SKM-1 treated with dmso at 0.1 percent for 144 hours (cell line): ENCODE measurements at regions not wholly inside any gene's neighbourhood (a gene's known extent, or its start where the extent isn't known, plus 50 kb on each side); places are given as distances from the start of the nearest gene placed in this dataset.
"Not testable (repeated sequence)": the region's sequence is repeated elsewhere in the genome, so short reads cannot be mapped to it uniquely, and the experiment has no call there.

Experiments used
- DNase-seq: peaks from one replicate; lab custom pipeline; 2025; ENCODE audit not compliant: unreplicated experiment; lab: John Stamatoyannopoulos, UW

DNA sequence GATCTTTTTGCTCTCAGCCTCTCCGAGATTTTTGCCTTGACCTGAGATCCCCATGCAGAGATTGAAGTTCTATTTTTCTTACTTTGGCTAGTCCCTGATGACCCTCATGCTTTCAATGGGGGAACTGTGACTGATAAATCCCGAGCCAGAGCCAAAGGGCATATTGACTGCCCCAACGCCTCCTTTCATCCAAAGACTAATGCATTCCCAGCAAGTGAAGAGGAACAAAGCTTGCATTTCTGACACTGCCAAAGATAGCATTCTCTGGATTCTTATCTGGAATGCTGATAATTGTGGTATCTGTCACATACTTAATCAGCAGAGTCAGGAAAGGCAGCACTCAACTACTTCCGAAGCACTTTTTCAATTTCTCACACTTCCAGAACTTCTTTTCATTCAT is 152.3 kb upstream of the EGLN3 start:
- DNase-seq = no peak

DNA sequence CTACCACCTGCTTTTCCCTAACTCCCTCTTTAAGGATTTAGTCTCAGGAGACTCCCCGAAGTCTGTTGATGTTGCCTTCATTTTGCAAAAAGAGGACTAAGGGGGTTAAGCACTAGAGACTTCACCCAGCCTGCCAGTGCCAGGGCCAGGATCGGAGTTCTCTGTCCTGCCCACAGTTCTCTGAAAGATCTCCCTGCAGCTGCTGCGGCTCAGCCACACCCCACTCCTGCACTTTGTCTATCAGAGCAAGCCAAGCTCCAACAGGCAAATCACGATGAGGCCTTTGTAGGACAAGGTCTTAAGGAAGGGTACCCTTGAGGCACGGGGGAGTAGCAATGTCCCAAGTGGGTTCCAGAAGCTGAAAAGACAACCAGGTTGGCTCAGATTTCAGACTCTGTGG is 148.8 kb upstream of the EGLN3 start:
- no peak for DNase-seq

DNA sequence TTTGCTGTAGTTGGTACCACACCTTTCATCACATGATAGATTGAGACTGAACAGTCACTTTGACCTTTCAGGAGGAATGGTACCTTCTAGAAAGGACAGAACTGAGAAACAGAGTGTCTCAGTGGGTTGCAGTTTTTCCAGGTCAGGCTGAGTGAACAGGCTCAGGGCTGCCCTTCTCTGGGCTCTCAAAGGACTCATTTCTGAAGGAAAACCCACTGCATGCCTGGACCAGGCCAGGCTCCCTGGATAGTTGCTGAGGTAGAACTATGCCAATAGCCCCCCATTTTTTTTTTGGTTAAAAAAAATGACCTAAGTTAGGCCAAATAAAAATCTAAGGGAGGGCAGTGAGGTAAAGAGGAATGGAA is 148.1 kb upstream of the EGLN3 start:
- DNase-seq = no peak

DNA sequence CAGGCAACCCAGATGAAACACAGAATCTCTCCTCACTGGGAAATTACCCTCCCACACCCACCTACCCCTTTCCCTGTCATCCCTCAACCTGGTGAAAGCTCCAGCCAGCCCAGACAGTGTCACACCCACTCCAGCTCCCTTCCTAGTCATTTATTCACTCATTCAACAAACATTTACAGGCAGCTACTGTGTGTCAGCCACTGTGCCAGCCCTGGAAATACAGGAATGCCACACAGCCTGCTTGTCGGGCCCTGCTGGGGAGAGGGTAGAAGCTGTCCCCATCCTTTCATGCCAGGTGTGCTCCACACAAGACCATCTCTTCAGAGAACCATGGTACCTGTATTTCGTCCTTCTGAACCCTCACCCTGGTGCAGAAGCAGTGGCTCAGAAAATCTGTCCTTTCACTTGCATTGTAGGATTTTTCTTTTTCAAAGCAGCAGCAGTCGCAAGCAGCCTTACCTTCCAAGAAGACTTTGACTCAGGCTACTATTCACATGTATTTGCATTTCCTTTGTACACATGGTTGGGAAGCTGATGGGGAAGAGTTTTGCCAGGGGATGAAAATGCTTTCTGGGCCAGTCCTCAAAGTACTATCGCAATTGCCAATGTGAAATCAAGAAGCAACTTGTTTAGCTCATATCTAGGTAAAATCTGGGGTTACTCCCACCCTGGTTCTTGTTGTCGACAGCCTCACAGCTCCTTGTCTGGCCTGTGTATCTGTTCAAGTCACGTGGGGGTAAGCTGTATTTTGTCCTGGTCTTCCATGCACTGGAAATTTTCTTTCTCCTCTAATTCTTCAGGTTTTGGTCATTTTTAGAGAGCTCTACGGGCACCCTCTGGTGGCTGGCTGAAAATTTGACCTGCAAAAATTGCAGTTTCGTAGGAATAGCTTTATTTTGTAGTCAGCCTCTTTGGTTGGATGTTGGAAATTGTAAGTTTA is 147.4 kb upstream of the EGLN3 start:
- DNase-seq = no peak

DNA sequence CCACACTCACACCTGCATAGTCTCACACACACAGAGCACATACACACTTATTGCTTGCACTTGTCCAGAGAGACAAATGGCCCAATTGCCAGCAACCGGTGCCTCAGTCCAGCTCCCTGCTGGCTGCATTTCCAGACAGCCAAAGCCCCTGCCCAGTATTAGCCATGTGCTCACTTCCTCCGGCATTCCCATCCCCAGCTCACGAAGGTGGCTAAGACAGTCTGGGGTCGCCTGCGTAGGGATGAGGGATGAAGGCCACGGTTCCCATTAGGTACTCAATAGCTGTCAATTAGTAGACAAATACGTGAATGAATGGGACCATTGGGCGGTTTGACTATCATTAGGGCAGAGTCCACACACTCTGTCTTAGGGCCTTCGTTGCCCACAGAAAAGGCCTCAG is 146.8 kb upstream of the EGLN3 start:
- no peak for DNase-seq

DNA sequence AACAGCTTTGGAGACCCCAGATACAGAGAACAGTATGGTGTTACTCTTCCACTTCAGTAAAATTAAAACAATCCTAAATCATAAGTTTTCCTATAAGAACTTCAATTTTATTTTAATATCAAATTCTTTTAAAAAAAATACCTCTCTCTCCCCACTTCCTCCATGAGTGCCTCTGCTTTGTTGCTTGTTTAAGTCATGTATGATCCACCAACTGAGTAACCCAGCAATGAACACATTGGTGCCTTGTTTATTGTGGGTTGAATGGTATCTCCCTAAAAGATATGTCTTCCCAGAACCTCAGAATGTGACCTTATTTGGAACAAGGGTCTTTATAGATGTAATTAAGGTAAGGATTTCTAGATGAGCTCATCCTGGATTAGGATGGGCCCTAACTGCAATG is 143.5 kb upstream of the EGLN3 start:
- DNase-seq = no peak

DNA sequence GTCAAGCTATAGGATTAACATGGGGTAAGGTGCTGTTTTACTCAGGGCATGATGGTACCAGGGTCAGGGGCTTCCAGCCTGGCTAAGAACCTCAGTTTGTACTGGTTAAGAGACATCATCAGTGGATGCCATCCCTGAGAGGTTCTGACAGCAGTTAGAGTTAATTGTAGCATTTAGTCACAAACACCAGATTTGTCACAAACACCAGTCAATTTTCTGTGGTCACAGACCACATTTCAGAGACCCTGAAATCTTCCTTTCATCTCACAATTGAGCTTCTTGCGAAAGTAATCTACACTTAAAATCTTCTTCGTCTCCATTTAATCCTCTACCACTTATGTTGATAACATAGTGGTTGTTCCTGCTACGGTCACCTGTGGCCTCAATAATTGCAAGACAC is 143.0 kb upstream of the EGLN3 start:
- no peak for DNase-seq

DNA sequence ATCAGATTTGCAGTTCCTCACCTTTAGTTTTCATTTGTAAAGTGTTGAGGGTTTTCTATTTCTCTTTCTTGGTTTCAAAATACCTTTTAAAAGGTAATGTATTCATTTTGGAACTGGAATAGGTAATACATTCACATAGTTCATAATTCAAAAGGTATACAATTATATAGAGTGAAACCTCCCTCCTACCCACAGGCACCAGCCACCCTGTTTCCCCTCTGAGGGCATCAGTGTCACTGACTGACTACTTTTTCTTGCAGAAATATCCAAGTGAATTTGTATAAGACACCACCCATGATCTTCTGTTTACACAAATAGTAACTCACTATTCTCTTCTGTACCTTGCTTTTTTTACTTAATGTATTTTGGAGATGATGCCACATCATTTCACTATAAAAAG is 139.6 kb upstream of the EGLN3 start:
- DNase-seq = no peak

DNA sequence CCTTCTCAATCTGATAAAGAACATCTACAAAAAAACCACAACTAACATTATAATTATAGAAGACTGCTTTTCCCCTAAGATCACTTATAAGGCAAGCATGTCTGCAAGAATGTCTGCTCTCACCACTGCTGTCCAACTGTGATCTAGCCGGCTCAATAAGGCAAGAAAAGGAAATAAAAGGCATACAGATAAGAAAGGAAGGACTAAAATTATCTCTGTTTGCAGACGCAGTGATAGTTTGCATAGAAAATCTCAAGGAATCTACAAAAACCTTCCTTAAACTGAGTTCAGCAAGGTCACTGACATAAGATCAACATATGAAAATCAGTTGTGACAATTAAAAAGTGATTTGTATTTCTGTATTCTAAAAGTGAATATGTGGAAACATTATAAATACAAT is 138.0 kb upstream of the EGLN3 start:
- DNase-seq = no peak

DNA sequence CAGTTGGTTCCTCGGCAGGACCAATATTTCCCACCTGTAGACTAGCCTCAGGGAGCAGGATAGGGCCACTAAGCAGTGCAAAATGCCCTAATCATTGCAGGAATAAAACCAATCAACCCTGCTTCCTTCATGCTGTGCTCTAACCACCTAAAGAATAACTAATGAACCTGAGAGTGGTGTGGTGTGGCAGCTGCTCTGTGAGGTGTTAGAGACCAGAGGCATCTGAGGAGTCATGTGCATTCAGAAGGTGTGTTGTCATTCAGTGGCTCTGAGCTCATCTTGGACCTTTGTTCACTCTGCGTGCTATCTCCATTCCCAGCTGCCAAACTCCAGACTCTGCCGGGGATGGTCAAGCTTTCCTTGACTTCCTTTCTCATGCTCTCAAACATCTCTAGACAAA is 136.7 kb upstream of the EGLN3 start:
- no peak for DNase-seq

DNA sequence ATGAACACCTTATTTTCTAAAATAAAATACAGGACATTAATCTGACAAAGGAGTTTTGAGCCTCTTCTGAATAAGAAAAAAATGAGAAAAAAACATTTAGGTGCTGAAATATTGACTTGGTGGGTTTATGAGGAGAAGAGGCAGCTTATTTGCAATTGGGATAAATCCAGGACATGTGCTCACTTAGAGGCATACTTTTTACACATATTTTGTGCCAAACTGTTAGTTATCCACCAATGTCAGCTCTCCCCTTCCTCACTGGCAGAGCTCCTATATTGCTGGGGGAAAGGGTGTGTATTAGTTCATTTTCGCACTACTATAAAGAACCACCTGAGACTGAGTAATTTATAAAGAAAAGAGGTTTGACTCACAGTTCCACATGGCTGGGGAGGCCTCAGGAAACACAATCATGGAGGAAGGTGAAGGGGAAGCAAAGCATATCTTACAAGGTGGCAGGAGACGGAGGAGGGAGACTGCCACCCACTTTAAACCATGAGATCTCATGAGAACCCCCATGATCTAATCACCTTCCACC is 135.4 kb upstream of the EGLN3 start:
- no peak for DNase-seq

DNA sequence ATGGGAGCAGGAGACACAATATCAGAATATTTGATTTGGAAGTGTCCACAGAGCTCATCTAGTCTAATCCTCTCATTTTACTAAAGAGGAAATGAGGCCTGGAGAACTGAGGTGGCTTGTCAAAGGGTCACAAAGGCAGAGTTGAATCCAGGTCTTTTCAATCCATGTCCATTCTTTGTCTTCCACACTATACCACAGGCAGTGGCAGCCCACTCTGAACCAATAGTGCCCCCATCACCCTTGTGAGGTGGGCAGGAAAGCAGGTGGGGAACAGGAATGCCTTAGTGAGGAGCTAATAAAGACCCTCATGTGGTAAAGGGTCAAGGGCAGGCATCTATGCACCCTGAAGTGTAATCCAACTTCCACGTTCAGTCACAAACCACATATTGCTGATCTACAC is 134.8 kb upstream of the EGLN3 start:
- no peak for DNase-seq

DNA sequence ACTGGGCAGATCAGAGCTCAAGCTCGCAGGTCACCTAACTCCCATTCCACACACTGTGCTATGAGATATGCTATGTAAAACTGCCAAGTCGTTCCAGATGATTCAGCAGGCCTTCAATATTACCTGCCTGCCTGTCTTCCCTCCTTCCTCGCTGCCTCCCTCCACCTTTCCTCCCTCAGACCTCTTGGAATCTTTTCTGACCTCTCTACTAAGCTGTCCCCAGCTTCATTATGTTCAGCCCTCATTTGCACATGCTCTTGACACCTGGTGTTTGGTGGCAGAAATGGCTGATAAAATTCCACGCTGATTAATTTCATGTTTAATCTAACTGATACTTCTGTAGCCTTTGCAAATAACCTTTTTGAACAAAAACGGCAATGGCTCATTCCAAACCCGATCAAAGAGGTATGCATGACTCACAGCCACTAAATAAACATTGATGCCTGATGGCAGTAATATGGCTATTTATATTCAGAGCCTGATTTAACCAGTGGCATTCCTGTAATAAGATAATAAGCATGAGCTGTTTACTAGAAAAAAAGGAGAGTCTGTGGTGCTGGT is 130.8 kb upstream of the EGLN3 start:
- DNase-seq = no peak

DNA sequence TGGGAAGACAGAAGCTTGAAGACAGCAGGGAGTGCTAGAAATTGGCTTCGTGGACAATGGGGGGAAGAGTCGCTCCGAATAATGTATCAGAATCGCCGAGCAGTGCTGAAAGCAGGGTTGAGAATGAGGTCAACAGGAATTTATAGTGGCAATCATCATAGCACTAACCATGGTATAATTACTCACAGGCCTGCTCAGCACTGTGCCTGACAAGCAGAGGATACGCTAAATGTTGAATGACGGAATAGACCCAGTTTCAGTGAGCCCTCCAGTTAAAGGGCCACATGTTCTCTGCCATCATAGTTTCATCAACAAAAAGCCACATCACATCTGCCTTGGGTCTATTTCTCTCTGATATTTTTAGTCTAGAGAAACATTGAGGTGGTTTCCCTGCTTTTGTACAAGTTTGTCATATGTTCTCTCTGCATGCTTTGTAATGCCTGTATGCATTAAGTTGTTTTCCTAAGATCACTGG is 130.3 kb upstream of the EGLN3 start:
- DNase-seq = no peak

DNA sequence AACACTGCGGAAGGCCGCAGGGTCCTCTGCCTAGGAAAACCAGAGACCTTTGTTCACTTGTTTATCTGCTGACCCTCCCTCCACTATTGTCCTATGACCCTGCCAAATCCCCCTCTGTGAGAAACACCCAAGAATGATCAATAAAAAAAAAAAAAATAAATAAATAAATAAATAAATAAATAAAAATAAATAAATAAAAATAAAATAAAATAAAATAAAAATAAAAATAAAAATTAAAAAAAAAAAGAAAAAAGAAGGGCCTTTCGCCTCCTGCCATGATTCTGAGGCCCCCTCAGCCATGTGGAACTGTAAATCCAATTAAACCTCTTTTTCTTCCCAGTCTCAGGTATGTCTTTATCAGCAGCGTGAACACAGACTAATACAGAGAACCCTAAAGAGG is 128.8 kb upstream of the EGLN3 start:
- not testable (repeated sequence) for DNase-seq

DNA sequence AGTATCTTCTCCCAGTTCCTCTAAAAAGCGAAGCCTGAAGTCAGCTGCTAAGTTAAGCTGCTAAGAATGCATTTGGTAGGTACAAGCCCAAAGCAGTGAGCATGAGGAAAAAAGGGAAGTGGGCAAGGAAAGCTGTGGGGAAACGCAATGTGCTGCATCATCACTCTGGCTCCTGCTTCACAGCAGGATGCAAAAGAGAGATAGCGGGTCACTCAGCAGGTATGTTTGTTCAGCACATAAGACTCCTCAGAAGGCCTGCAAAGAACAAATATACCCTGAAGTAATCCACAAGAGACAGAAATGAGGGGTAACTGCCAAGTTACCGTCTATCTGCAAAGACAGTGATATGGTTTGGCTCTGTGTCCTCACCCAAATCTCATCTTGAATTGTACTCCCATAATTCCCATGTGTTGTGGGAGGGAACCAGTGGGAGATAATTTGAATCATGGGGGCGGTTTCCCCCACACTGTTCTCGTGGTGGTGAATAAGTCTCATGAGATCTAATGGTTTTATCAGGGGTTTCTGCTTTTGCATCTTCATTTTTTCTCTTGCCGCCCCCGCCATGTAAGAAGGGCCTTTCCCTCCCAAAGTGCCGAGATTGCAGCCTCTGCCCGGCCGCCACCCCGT is 127.4 kb upstream of the EGLN3 start:
- DNase-seq = peak; percentile 56

DNA sequence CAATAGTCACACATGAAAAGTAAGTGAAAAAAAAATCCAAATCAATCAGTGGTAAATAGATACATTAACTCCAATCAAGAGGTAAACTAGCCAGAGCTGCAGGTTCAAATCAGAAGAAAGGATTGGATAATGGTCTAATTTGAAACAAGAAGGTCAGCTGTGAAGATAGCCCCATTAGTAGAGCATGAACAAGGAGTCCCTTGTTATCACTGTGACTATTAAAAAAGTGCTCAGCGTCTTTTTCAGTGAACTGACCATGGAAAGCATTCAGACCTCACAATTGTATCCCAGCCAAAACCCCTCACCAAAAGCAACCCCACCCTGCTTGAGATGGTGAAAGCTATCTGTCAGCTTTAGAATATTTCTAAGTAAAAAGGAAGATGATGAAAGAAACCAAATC is 125.0 kb upstream of the EGLN3 start:
- DNase-seq = no peak

DNA sequence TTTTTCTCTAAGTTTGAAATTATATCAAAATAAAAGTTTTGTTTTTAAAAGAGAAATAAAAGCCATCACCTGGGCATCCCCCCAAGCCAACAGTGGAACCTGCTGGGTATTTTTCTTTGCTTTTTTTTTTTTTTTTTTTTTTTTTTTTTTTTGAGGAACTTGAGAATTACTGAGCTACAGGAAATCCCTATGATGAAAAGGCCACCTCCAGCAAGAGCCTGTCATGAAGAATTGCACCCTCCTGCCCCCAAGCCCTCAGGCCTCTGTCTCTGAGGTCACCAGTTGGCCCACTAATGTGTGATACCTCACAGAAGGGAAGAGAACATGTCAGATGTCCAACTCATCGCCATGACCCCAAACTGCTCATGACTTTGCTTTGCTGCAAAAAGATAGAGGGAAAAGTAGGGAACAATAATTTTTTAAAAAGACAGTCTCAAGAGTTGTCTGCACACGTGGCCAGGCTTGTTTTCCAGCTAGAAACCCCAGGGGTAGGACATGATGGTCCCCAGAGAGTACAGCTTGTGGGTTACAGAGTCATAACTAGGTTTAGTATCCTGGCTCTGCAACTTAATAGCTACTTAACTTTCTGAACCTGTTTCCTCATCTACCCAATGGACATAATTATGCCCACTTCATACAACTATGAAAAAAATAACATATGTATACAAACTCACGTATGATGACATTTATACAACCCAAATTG is 124.3 kb upstream of the EGLN3 start:
- peak; percentile 23 for DNase-seq

DNA sequence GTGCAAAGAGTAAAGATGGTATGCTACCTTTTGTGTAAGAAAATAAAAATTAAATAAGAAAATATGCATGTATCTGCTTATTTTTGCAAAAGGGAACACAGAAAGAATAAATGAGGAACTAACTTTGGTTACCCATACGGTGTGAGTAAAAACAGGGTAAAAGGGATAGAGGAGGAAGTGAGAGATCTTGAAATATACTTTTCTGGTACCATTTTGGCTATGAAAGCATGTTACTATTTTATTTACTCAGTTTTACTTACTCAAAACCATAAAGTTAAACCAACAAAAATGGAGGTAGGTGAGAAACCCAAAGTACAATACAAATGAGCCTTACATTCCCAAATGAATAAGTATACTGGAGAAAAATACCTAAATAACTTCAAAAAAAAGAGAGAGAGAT is 122.0 kb upstream of the EGLN3 start:
- no peak for DNase-seq

DNA sequence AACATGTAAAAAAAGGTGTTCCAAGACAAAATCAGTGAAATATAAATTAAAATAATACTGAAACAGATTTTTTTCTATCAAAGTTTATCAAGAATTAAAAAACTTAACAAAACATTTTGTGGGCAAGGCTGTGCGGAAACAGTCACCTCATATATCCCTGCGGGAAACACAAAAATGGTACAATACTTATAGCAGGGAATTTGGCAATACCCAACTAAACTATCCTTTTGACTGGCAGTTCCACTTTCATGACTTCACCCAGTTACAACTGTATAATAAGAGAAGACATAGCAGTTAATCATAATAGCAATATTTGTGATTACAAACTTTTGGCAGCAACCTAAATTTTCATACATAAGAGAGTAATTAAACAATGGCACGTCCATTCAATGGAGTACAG is 121.5 kb upstream of the EGLN3 start:
- no peak for DNase-seq

DNA sequence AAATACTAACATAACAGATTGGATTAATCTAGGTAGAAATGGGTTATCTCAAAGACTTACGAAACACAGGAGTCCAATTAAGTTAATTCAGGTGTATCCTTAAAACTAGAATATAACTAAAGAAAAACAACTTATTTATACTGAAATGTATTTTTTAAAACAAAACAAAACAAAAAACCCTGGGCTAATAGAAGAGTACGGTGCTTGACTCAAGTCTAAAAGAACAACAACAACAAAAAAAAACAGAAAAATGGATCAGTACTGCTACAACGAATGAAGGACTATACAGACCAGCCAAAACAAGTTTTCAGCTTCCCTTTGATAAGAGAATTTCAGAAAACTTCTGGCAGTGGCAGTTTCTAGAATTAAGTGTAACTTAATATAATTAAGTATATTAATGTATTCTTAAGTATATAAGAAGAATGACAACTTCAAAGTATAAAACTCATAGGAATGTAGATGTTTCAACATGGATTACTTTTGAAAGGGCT is 120.1 kb upstream of the EGLN3 start:
- no peak for DNase-seq
